ENCODE measurements at regions not wholly inside any gene's neighbourhood (a gene's known extent, or its start where the extent isn't known, plus 50 kb on each side); places are given as distances from the start of the nearest gene placed in this dataset.

GRCh38 chr12:82124711-82125380, 233.3 kb downstream of the CCDC59 start:
- Mint-ChIP-seq H3K4me1 (ENCODE audit: low read depth in 2 of 2) (no peaks in the 10 kb centered on the region), H3K27ac (no peak overlapping the region), H3K4me3 (no peak overlapping the region), H3K27me3 (no peaks in the 10 kb centered on the region), H3K9me3 (peaks cover 16% of the 10 kb centered on the region), H3K36me3 (peaks cover 4% of the 10 kb centered on the region)
- DNase-seq (ENCODE audit: low spot score) (no peak), ATAC-seq (no peak)

DNA sequence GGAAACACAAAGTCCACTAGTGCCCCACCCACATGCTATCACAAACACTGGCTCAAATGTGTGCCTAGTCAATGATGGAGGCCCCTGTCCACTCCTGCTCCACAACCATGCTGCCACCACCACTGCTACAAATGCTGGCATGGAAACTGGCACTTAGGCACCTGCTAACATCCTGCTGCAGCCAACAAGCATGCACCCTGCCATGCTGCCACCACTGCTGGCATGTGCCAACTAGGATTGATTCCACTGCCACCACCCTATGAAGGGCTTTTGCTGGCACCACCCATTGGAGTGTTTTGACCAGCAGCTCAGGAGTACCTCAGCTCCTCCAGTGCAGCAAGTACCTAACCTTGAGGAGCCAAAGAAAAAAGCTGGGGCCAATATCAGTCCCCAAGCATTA, 236.6 kb downstream of the CCDC59 start:
- no peak for DNase-seq (ENCODE audit: low spot score)
- no peak overlapping the region for H3K27ac Mint-ChIP-seq
- no peaks in the 10 kb centered on the region for H3K27me3 Mint-ChIP-seq
- H3K36me3 Mint-ChIP-seq = peaks cover 4% of the 10 kb centered on the region
- no peak overlapping the region for H3K4me3 Mint-ChIP-seq
- no peaks in the 10 kb centered on the region for H3K4me1 Mint-ChIP-seq (ENCODE audit: low read depth in 2 of 2)
- H3K9me3 Mint-ChIP-seq = peaks cover 16% of the 10 kb centered on the region
- no peak for ATAC-seq

DNA sequence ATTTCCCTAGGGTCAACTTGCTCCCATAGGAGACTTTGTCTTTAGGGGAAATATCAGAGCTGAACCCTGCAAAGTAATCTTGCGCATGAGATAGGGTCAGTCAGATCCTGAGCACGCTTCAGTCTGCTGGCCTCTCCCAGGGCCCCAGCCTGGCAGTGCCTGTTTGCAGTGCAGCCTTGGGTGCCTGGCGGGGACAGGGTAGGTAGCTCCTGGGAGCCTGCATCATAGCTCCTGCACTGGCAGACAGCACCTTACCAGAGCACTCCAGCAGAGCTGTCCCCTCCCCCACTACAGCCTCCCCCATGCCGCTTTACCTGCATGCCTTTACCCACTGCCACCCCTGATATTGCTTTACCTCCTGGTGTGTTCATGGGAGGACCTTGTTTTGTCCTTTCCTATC, 237.3 kb downstream of the CCDC59 start:
- no peak overlapping the region for H3K4me3 Mint-ChIP-seq
- no peaks in the 10 kb centered on the region for H3K27me3 Mint-ChIP-seq
- H3K36me3 Mint-ChIP-seq = peaks cover 4% of the 10 kb centered on the region
- no peaks in the 10 kb centered on the region for H3K4me1 Mint-ChIP-seq (ENCODE audit: low read depth in 2 of 2)
- ATAC-seq (no peak), DNase-seq (ENCODE audit: low spot score) (no peak)
- peaks cover 16% of the 10 kb centered on the region for H3K9me3 Mint-ChIP-seq
- H3K27ac Mint-ChIP-seq = no peak overlapping the region

GRCh38 chr12:82109243-82109642, 248.9 kb downstream of the CCDC59 start:
- H3K4me3 Mint-ChIP-seq = no peak overlapping the region
- H3K4me1 Mint-ChIP-seq (ENCODE audit: low read depth in 2 of 2) = no peaks in the 10 kb centered on the region
- H3K9me3 Mint-ChIP-seq = peaks cover 5% of the 10 kb centered on the region
- H3K36me3 Mint-ChIP-seq = no peaks in the 10 kb centered on the region
- DNase-seq (ENCODE audit: low spot score) (no peak), ATAC-seq (no peak)
- no peak overlapping the region for H3K27ac Mint-ChIP-seq
- no peaks in the 10 kb centered on the region for H3K27me3 Mint-ChIP-seq

DNA sequence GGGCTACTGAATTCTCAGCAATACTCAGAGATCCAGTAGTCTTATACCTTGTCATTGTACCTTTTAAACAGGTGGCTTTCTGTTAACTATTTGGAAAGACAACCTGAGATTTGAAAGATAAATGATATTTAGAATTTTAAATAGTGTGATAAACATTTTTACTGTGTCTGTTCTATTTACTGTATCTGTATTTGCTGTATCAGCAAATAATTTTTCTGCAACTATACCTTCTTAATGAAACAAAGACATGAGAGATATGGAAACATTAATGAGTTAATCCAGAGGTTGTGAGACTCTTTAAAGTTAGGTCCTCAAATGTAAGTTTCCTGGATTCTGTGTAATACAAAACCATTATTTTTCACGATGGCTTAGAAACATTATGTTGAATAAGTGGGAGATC, 249.6 kb downstream of the CCDC59 start:
- H3K36me3 Mint-ChIP-seq = no peaks in the 10 kb centered on the region
- no peak for DNase-seq (ENCODE audit: low spot score)

GRCh38 chr12:82099216-82099615, 259.0 kb downstream of the CCDC59 start:
- DNase-seq (ENCODE audit: low spot score) (no peak), ATAC-seq (no peak)
- peaks cover 6% of the 10 kb centered on the region for H3K36me3 Mint-ChIP-seq
- H3K27ac Mint-ChIP-seq = no peak overlapping the region
- H3K4me1 Mint-ChIP-seq (ENCODE audit: low read depth in 2 of 2) = no peaks in the 10 kb centered on the region
- no peaks in the 10 kb centered on the region for H3K27me3 Mint-ChIP-seq
- H3K4me3 Mint-ChIP-seq = no peak overlapping the region
- peaks cover 7% of the 10 kb centered on the region for H3K9me3 Mint-ChIP-seq

More for the DNA sequence above, 249.6 kb downstream of the CCDC59 start:
- Mint-ChIP-seq H3K4me1 (ENCODE audit: low read depth in 2 of 2) (no peaks in the 10 kb centered on the region), H3K27me3 (no peaks in the 10 kb centered on the region), H3K27ac (no peak overlapping the region), H3K4me3 (no peak overlapping the region), H3K9me3 (peaks cover 5% of the 10 kb centered on the region)
- no peak for ATAC-seq

DNA sequence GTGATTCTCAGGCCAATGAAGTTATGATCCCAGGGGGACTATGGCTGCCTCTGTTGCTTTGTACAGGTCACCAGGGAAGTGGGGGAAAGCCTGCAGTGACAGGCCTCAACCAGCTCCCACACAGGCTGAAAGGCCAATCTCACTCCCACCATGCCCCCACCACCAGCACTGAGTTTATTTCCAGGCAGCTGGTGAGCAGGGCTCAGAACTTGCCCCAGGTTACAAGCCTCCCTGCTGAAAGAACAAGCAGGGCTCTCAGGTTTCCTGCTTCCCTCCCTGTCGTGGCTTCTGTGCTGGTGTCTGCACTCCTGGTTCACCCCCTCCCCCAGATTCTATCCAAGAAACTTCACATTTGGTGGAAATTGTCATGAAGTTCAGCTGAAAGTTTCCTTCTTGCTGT, 260.3 kb downstream of the CCDC59 start:
- Mint-ChIP-seq H3K27ac (no peak overlapping the region), H3K4me3 (no peak overlapping the region), H3K9me3 (peaks cover 7% of the 10 kb centered on the region), H3K36me3 (peaks cover 6% of the 10 kb centered on the region), H3K4me1 (ENCODE audit: low read depth in 2 of 2) (no peaks in the 10 kb centered on the region), H3K27me3 (no peaks in the 10 kb centered on the region)
- no peak for ATAC-seq
- no peak for DNase-seq (ENCODE audit: low spot score)

DNA sequence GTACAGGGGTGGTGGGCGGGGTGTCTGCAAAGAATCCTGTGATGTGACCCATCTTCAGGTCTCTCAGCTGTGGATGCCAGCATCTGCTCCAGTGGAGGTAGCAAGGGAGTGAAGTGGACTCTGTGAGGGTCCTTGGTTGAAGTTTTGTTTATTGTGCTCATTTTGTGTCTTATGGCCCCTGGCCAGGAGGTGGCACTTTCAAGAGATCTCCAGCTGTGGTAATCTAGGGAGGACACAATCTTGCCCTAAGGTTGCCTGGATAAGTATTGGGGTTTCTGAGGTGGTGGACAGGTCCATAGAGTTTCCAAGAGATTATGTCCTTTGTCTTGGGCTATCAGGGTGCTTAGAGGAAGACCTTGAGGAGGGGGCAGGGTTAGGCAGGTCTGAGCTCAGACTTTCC, 260.7 kb downstream of the CCDC59 start:
- ATAC-seq = no peak

DNA sequence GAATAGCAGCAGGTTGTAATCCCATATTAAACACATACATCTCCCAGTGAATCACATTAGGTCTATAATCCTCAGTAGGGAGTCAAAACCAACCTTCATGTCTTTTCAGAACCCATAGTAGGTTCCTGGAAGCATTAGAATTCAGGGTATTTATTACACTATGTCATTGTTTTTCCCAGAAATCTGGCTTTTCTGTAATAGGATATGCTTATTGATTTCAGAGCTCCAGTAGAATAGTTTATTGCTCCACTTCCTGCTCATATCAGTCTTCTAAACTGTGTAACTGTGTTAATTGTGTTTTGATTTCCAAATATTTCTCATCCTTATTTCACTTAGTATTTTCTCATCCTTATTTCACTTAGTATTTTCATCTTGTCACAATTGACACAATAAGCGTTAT, 268.0 kb downstream of the CCDC59 start:
- Mint-ChIP-seq H3K9me3 (peaks cover 12% of the 10 kb centered on the region), H3K4me1 (ENCODE audit: low read depth in 2 of 2) (no peaks in the 10 kb centered on the region), H3K27me3 (no peaks in the 10 kb centered on the region), H3K27ac (no peak overlapping the region), H3K4me3 (no peak overlapping the region), H3K36me3 (peaks cover 5% of the 10 kb centered on the region)
- no peak for DNase-seq (ENCODE audit: low spot score)
- ATAC-seq = no peak

More for the DNA sequence above, 260.7 kb downstream of the CCDC59 start:
- no peaks in the 10 kb centered on the region for H3K27me3 Mint-ChIP-seq
- no peak for DNase-seq (ENCODE audit: low spot score)
- no peak overlapping the region for H3K4me3 Mint-ChIP-seq
- no peak overlapping the region for H3K27ac Mint-ChIP-seq
- H3K36me3 Mint-ChIP-seq = peaks cover 6% of the 10 kb centered on the region
- H3K9me3 Mint-ChIP-seq = peaks cover 7% of the 10 kb centered on the region
- H3K4me1 Mint-ChIP-seq (ENCODE audit: low read depth in 2 of 2) = no peaks in the 10 kb centered on the region

GRCh38 chr12:82089369-82090121, 268.6 kb downstream of the CCDC59 start:
- H3K27ac Mint-ChIP-seq = no peak overlapping the region
- peaks cover 8% of the 10 kb centered on the region for H3K9me3 Mint-ChIP-seq
- ATAC-seq (no peak), DNase-seq (ENCODE audit: low spot score) (no peak)
- no peaks in the 10 kb centered on the region for H3K4me1 Mint-ChIP-seq (ENCODE audit: low read depth in 2 of 2)
- H3K4me3 Mint-ChIP-seq = no peak overlapping the region
- H3K27me3 Mint-ChIP-seq = no peaks in the 10 kb centered on the region
- H3K36me3 Mint-ChIP-seq = no peaks in the 10 kb centered on the region

DNA sequence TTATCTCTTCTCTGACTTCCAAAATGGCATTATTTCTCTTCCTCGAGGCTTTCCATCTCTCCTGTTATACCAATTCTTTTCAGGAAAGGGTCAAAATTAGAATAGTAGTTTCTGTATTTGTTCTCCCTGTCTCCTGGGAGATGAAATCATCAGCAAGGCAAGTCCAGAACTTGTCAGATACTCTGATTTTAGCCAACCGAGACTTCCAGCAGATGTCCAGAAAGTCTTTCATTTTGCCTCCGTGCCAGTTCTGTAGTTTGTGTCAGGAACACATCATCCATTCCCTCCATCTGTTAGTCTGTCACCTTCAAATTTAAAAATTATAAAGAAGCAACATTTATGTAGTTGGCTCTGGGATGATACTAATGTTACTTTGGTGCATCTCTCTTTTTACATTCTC, 275.7 kb downstream of the CCDC59 start:
- H3K36me3 Mint-ChIP-seq = no peaks in the 10 kb centered on the region
- peaks cover 6% of the 10 kb centered on the region for H3K9me3 Mint-ChIP-seq
- H3K27me3 Mint-ChIP-seq = no peaks in the 10 kb centered on the region
- H3K4me1 Mint-ChIP-seq (ENCODE audit: low read depth in 2 of 2) = no peaks in the 10 kb centered on the region
- DNase-seq (ENCODE audit: low spot score) (no peak), ATAC-seq (no peak)
- no peak overlapping the region for H3K27ac Mint-ChIP-seq
- no peak overlapping the region for H3K4me3 Mint-ChIP-seq

GRCh38 chr12:82069931-82070514, 288.2 kb downstream of the CCDC59 start:
- H3K36me3 Mint-ChIP-seq = no peaks in the 10 kb centered on the region
- no peak overlapping the region for H3K27ac Mint-ChIP-seq
- H3K9me3 Mint-ChIP-seq = peaks cover 17% of the 10 kb centered on the region
- ATAC-seq (no peak), DNase-seq (ENCODE audit: low spot score) (no peak)
- no peaks in the 10 kb centered on the region for H3K4me1 Mint-ChIP-seq (ENCODE audit: low read depth in 2 of 2)
- H3K27me3 Mint-ChIP-seq = no peaks in the 10 kb centered on the region
- H3K4me3 Mint-ChIP-seq = no peak overlapping the region

GRCh38 chr12:82058197-82058596, 299.0 kb upstream of the PPFIA2 start:
- DNase-seq (ENCODE audit: low spot score) (no peak), ATAC-seq (no peak)
- H3K4me3 Mint-ChIP-seq = no peak overlapping the region

GRCh38 chr12:82057770-82058169, 298.6 kb upstream of the PPFIA2 start:
- no peak for ATAC-seq
- no peaks in the 10 kb centered on the region for H3K27me3 Mint-ChIP-seq

More at GRCh38 chr12:82058197-82058596, 299.0 kb upstream of the PPFIA2 start:
- Mint-ChIP-seq H3K9me3 (peaks cover 9% of the 10 kb centered on the region), H3K27me3 (no peaks in the 10 kb centered on the region), H3K36me3 (no peaks in the 10 kb centered on the region), H3K27ac (no peak overlapping the region), H3K4me1 (ENCODE audit: low read depth in 2 of 2) (no peaks in the 10 kb centered on the region)

More at GRCh38 chr12:82057770-82058169, 298.6 kb upstream of the PPFIA2 start:
- H3K27ac Mint-ChIP-seq = no peak overlapping the region
- H3K4me1 Mint-ChIP-seq (ENCODE audit: low read depth in 2 of 2) = no peaks in the 10 kb centered on the region
- no peak for DNase-seq (ENCODE audit: low spot score)
- peaks cover 9% of the 10 kb centered on the region for H3K9me3 Mint-ChIP-seq
- no peak overlapping the region for H3K4me3 Mint-ChIP-seq
- no peaks in the 10 kb centered on the region for H3K36me3 Mint-ChIP-seq
